Endothelial cell (in vitro differentiated cells): ENCODE measurements at regions not wholly inside any gene's neighbourhood (a gene's known extent, or its start where the extent isn't known, plus 50 kb on each side); places are given as distances from the start of the nearest gene placed in this dataset.

Experiments
- DNase-seq: peaks from one replicate; pipeline ENCODE4 v3.0.0; 2021; ENCODE audit warnings: low spot score
- H3K27ac Mint-ChIP-seq: one replicate; pipeline ENCODE4 v1.8.0; 2021; ENCODE audit warnings: mixed read lengths, inconsistent platforms; ENCODE audit not compliant: unreplicated experiment
- H3K27me3 Mint-ChIP-seq: one replicate; pipeline ENCODE4 v1.8.0; 2021; ENCODE audit warnings: mild to moderate bottlenecking, moderate library complexity, mixed read lengths, inconsistent platforms; ENCODE audit not compliant: unreplicated experiment
- H3K36me3 Mint-ChIP-seq: one replicate; pipeline ENCODE4 v1.8.0; 2021; ENCODE audit warnings: mild to moderate bottlenecking, low read depth, mixed read lengths, inconsistent platforms; ENCODE audit not compliant: unreplicated experiment
- H3K4me1 Mint-ChIP-seq: one replicate; pipeline ENCODE4 v1.8.0; 2021; ENCODE audit warnings: mild to moderate bottlenecking, mixed read lengths, inconsistent platforms; ENCODE audit not compliant: unreplicated experiment
- H3K4me3 Mint-ChIP-seq: one replicate; pipeline ENCODE4 v1.8.0; 2021; ENCODE audit warnings: mild to moderate bottlenecking, mixed read lengths, inconsistent platforms; ENCODE audit not compliant: unreplicated experiment
- H3K9me3 Mint-ChIP-seq: one replicate; pipeline ENCODE4 v1.8.0; 2021; ENCODE audit warnings: mixed read lengths, inconsistent platforms; ENCODE audit not compliant: unreplicated experiment
- CTCF ChIP-seq: fragments of 200-600 bp; sonication (generic); IDR thresholded peaks from one replicate; pipeline ENCODE4 v1.5.0; 2021; ENCODE audit warnings: antibody characterized with exemption; ENCODE audit not compliant: unreplicated experiment

- Mint-ChIP-seq H3K4me1 (no peaks in the 10 kb centered on the region), H3K9me3 (peaks cover 4% of the 10 kb centered on the region), H3K36me3 (peaks cover 3% of the 10 kb centered on the region), H3K4me3 (no peak overlapping the region), H3K27ac (no peak overlapping the region), H3K27me3 (no peaks in the 10 kb centered on the region)
- no peak for DNase-seq
- TF ChIP-seq CTCF = no peak
These were observed 255.0 kb upstream of the SASH1 start for GRCh38 chr6:148087659-148088058.

- peaks cover 4% of the 10 kb centered on the region for H3K9me3 Mint-ChIP-seq
- H3K4me3 Mint-ChIP-seq = no peak overlapping the region
- no peaks in the 10 kb centered on the region for H3K4me1 Mint-ChIP-seq
- no peak overlapping the region for H3K27ac Mint-ChIP-seq
- peaks cover 3% of the 10 kb centered on the region for H3K36me3 Mint-ChIP-seq
- DNase-seq = no peak
- no peak for TF ChIP-seq CTCF
- H3K27me3 Mint-ChIP-seq = no peaks in the 10 kb centered on the region
These were observed 252.3 kb upstream of the SASH1 start for GRCh38 chr6:148090326-148090725.

GRCh38 chr6:148091394-148091793 is 251.2 kb upstream of the SASH1 start:
- Mint-ChIP-seq H3K36me3 (peaks cover 3% of the 10 kb centered on the region), H3K4me3 (no peak overlapping the region), H3K9me3 (peaks cover 4% of the 10 kb centered on the region), H3K4me1 (no peaks in the 10 kb centered on the region), H3K27ac (no peak overlapping the region), H3K27me3 (no peaks in the 10 kb centered on the region)
- TF ChIP-seq CTCF = no peak
- DNase-seq = no peak

- no peak overlapping the region for H3K4me3 Mint-ChIP-seq
- H3K27me3 Mint-ChIP-seq = no peaks in the 10 kb centered on the region
- no peaks in the 10 kb centered on the region for H3K4me1 Mint-ChIP-seq
- no peak for DNase-seq
- H3K36me3 Mint-ChIP-seq = no peaks in the 10 kb centered on the region
- no peak for TF ChIP-seq CTCF
- H3K9me3 Mint-ChIP-seq = no peaks in the 10 kb centered on the region
- H3K27ac Mint-ChIP-seq = no peak overlapping the region
These were observed 239.2 kb upstream of the SASH1 start for GRCh38 chr6:148103436-148103835.

- no peaks in the 10 kb centered on the region for H3K9me3 Mint-ChIP-seq
- TF ChIP-seq CTCF = no peak
- no peak overlapping the region for H3K4me3 Mint-ChIP-seq
- no peaks in the 10 kb centered on the region for H3K36me3 Mint-ChIP-seq
- DNase-seq = no peak
- H3K4me1 Mint-ChIP-seq = no peaks in the 10 kb centered on the region
- H3K27me3 Mint-ChIP-seq = no peaks in the 10 kb centered on the region
- H3K27ac Mint-ChIP-seq = no peak overlapping the region
These were observed 238.5 kb upstream of the SASH1 start for GRCh38 chr6:148104131-148104530.
